Muscle layer of duodenum (tissue), 2 donors: ENCODE measurements at regions not wholly inside any gene's neighbourhood (a gene's known extent, or its start where the extent isn't known, plus 50 kb on each side); places are given as distances from the start of the nearest gene placed in this dataset.

Experiments used
- H3K27ac ChIP-seq: one replicate; pipeline ENCODE4 v1.7.0; 2013; ENCODE audit warnings: mild to moderate bottlenecking, low read length
- H3K27me3 ChIP-seq: one replicate; pipeline ENCODE4 v1.7.0; 2013; ENCODE audit warnings: low read depth, mild to moderate bottlenecking, control low read depth, low read length
- H3K36me3 ChIP-seq, 2 donors: one replicate each; pipeline ENCODE4 v1.7.0; 2013; ENCODE audit warnings: low read length in 2 of 2, control low read depth in 1 of 2, mild to moderate bottlenecking in 1 of 2; ENCODE audit not compliant: insufficient read depth in 2 of 2, control insufficient read depth in 1 of 2
- H3K4me1 ChIP-seq, 2 donors: one replicate each; pipeline ENCODE4 v1.7.0; 2013; ENCODE audit warnings: low read length in 2 of 2, mild to moderate bottlenecking in 2 of 2, control low read depth in 1 of 2, moderate library complexity in 1 of 2; ENCODE audit not compliant: insufficient read depth in 2 of 2, control insufficient read depth in 1 of 2
- H3K4me3 ChIP-seq, 2 donors: one replicate each; pipeline ENCODE4 v1.7.0; 2013; ENCODE audit warnings: low read length in 2 of 2, low read depth in 1 of 2, mild to moderate bottlenecking in 1 of 2
- H3K9me3 ChIP-seq, 2 donors: one replicate each; pipeline ENCODE4 v1.7.0; 2013; ENCODE audit warnings: low read length in 2 of 2, control low read depth in 1 of 2, mild to moderate bottlenecking in 1 of 2; ENCODE audit not compliant: control insufficient read depth in 1 of 2
- donor health status: healthy.

DNA sequence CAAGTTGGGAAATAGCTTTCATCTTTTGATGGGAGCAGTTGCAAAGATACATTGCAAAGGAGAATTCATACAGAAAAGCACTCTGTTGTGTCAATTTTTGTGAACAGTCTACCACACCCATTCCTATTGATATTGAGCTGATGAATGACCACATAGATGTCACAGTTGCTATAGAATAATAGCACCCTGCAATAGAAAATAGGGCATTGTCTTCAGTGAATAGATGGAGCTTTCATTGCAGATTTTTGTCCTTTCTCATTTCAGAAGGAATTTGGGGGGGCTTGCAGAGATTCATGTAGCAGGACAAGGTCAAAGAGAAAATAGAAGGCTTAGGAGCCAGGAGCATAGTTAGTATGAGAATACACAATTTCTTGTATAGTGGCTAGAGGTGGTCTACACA, 237.9 kb downstream of the TMEM38B start:
- Histone ChIP-seq H3K9me3 (peaks cover 0 to 3% of the 10 kb centered on the region in 2 donors), H3K36me3 (no peaks in the 10 kb centered on the region), H3K27me3 (no peaks in the 10 kb centered on the region), H3K4me3 (no peak overlapping the region), H3K27ac (no peak overlapping the region), H3K4me1 (no peaks in the 10 kb centered on the region)

DNA sequence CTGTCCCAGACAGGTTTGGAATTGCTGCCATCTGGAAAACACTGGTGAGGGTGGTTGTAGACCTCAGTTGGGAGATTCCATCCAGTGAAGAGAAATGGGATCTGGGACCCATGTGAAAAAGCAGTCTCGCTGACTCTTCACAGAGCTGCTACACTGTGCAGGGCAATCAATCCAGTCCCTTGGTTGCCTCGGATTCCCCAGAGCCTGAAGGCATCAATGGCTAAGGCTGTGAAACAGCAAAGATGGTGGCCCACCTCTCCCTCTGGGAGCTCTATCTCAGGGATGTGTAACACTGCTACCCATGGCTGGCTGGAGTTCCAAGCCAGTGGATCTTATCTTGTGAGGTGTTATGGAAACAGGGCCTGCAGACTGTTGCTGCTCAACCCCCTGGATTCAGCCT, 256.1 kb downstream of the TMEM38B start:
- Histone ChIP-seq H3K36me3 (no peaks in the 10 kb centered on the region), H3K27me3 (no peaks in the 10 kb centered on the region), H3K9me3 (peaks cover 3 to 7% of the 10 kb centered on the region in 2 donors), H3K4me1 (no peaks in the 10 kb centered on the region), H3K4me3 (no peak overlapping the region), H3K27ac (no peak overlapping the region)

DNA sequence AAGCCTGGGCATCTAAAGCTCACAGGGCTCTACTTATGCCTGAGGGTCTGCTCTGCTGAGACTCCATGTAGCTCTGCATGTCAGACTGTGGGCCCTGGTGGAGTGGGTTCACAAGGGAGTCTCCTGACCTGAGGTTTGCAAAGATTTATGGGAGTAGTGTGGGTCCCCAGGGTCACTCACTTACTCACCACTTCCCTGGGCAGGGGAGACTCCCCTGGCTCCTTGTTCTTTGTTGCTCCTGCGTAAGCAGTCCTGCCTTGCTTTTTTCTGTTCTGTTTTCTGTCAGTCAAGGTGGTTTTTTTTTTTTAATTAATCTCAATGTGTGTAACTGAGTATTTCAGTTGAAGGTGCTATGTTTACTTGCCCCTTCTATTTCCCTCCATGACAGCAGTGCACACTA, 256.6 kb downstream of the TMEM38B start:
- Histone ChIP-seq H3K36me3 (no peaks in the 10 kb centered on the region), H3K27me3 (no peaks in the 10 kb centered on the region), H3K4me3 (no peak overlapping the region), H3K27ac (no peak overlapping the region), H3K9me3 (peaks cover 3 to 7% of the 10 kb centered on the region in 2 donors), H3K4me1 (no peaks in the 10 kb centered on the region)

DNA sequence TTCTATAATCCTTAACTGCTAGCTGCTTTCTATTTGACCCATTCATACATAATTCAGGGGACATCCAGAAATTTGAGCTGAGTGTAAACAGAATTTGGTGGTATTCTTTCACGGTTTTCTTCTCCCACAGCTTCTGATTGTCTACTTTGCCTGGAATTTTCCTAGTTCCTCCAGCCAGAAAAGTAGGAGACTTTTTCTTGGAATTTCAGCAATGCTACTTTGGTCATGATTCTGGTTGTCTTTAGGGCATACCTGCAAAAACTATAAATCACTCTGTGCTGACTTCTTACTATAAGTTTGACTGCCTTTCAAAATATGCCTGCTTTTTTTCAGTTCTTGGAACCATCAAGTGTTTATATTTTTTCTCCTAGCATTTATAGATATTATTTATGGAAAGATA, 260.2 kb downstream of the TMEM38B start:
- Histone ChIP-seq H3K9me3 (peaks cover 3 to 6% of the 10 kb centered on the region in 2 donors), H3K36me3 (no peaks in the 10 kb centered on the region), H3K4me1 (no peaks in the 10 kb centered on the region), H3K27ac (no peak overlapping the region), H3K4me3 (no peak overlapping the region), H3K27me3 (no peaks in the 10 kb centered on the region)

DNA sequence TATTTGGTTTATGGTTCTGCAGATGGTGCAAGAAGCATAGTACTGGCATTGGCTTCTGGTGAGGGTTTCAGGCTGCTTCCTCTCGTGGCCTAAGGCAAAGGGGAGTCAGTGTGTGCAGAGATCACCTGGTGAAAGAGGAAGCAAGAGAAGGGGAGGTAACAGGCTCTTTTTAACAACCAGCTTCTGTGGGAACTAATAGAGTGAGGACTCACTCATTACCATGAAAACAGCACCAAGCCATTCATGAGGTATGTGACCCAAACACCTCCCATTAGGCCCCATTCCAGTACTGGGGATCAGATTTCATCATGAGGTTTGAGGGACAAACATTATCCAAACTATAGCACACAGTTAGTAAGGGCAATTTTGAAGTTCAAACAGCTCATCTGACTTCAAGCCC, 263.5 kb downstream of the TMEM38B start:
- no peak overlapping the region for H3K4me3 ChIP-seq
- H3K27me3 ChIP-seq: no peaks in the 10 kb centered on the region
- no peak overlapping the region for H3K27ac ChIP-seq
- H3K9me3 ChIP-seq: no peaks in the 10 kb centered on the region
- no peaks in the 10 kb centered on the region for H3K36me3 ChIP-seq
- H3K4me1 ChIP-seq: no peaks in the 10 kb centered on the region

DNA sequence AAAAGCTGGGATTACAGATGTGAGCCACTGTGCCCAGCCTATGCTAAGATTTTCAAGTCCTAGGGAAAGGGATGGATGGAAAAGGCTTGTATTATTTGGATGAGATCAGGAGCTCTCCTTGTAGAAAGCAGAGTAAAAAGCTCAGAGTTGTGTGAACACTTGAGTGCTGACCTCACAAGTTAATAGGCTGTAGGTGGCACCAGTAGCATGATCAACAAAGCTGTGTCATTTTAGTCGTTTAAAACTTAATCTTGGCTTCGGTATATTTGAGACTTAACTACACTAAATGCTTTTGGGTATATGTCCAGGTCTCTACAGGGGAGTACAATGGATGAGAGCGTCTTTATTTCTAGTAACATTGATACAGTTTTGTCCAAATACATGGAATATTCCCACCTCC, 264.2 kb downstream of the TMEM38B start:
- Histone ChIP-seq H3K4me3 (no peak overlapping the region), H3K27ac (no peak overlapping the region), H3K36me3 (no peaks in the 10 kb centered on the region), H3K9me3 (no peaks in the 10 kb centered on the region), H3K27me3 (no peaks in the 10 kb centered on the region), H3K4me1 (no peaks in the 10 kb centered on the region)

DNA sequence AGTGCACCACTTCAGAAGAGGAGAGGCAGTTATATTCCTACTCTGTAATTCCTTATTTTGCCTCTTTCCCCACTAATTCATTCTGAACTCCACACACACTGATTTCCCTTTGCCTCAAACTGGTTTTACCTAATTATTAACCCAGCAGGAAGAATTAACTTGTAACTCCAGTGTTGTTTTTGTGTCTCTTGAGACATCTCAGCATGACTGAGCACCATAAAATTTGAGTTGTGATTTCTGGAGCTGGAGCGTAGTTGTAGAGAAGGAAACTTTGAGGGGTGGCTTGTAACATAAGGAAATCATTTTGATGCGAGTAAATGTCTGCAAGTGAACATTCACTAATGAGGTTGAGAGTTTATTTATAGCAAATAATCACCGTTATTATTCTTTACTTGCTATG, 265.2 kb downstream of the TMEM38B start:
- Histone ChIP-seq H3K27ac (no peak overlapping the region), H3K27me3 (no peaks in the 10 kb centered on the region), H3K4me1 (no peaks in the 10 kb centered on the region), H3K36me3 (no peaks in the 10 kb centered on the region), H3K4me3 (no peak overlapping the region), H3K9me3 (no peaks in the 10 kb centered on the region)

DNA sequence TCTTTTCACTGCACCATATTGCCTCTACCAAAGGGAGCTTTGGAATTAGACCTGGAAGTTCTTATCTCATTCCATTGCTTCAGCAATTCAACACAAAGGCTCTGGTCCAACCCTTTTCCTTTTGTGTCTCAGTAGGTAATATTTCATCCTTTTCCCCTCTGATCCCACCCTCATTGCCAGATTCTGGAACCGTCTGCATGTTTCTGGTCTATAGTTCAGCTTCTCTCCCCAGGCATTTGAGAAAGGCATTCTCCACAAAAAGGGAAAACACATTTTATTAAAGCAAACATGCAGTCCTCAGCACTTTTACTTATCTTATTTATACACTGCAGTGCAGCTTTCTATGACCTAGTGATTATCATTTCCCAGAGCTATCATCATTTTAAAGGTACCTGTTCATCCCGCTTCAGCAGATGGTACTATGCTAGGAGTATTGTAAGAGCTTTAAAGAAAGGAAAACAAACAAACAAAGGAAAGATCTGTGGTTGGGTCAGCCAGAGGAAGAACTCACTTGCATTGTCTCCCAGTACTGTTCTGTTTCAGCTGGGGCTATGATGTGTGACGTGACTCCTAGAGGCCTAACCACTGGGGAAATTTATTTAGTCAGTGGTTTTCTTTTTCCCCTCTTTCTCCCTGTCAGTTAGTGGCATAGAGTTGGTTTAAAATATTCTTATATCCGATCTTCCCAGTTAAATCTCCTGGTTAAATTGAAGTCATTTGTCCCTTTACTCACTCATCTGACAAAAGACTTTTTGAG, 269.2 kb downstream of the TMEM38B start:
- Histone ChIP-seq H3K9me3 (no peaks in the 10 kb centered on the region), H3K27me3 (no peaks in the 10 kb centered on the region), H3K36me3 (no peaks in the 10 kb centered on the region), H3K4me1 (no peaks in the 10 kb centered on the region), H3K4me3 (no peak overlapping the region), H3K27ac (no peak overlapping the region)

DNA sequence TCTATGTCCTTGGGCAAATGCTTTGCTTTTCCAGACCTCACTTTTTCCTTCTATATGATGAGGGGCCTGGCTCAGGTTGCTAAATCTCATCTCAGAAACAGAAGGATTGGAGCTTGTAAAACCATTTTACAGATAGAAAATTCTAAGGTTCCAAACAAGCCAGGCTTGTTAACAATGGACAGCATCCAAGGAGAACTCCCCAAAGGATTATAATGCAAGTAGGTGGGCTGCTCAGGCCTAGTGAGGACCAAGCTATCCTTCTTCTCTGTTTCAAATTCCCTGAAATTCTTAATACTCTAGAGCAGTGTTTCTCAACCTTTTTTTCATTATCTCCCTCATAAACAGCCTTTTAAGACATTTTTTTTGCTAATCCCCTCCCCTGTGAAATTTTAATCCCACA, 269.8 kb downstream of the TMEM38B start:
- H3K27me3 ChIP-seq: no peaks in the 10 kb centered on the region
- no peak overlapping the region for H3K27ac ChIP-seq
- no peaks in the 10 kb centered on the region for H3K36me3 ChIP-seq
- no peaks in the 10 kb centered on the region for H3K4me1 ChIP-seq
- H3K4me3 ChIP-seq: no peak overlapping the region
- H3K9me3 ChIP-seq: no peaks in the 10 kb centered on the region

DNA sequence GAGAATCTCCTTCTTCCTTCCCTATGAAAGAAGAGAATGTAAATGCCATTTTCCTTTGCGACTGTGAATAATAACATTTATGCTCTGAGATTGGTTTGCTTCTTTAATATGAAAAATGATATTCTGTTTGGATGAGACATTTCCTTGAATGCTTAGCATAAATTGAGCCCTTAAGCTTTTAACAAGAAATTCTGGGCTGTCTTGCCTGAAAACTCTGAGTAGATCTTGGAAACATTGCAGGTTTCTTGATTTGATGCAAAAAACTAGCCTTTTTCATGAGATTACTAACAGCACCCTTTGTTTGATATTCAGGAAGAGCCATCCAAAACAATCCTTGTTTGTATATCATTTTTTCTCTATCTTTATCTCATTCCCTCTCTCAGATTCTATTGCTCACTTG, 272.5 kb downstream of the TMEM38B start:
- H3K27ac ChIP-seq: no peak overlapping the region
- H3K27me3 ChIP-seq: no peaks in the 10 kb centered on the region
- no peaks in the 10 kb centered on the region for H3K36me3 ChIP-seq

DNA sequence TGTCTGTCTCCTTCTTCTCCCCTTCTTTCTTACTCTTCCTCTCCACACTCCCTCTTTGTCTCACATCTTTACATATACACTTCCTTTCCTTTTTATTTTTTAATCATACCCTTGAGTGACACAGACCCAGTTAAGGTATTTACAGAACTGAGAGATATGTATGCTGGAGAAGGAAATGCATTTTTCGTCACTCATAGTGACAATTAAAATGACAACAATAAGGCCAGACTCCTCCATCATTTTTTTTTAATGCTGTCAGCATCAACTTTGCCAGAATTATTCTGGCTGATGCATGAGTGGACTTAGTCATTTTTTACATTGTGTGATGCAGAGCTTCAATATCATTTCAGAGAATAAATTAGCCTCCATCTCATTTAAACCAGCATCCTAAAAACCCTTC, 272.9 kb downstream of the TMEM38B start:
- Histone ChIP-seq H3K4me1 (peaks cover 0 to 2% of the 10 kb centered on the region in 2 donors), H3K36me3 (no peaks in the 10 kb centered on the region), H3K27ac (no peak overlapping the region), H3K9me3 (no peaks in the 10 kb centered on the region), H3K27me3 (no peaks in the 10 kb centered on the region), H3K4me3 (no peak overlapping the region)

More for the DNA sequence above, 272.5 kb downstream of the TMEM38B start:
- no peaks in the 10 kb centered on the region for H3K4me1 ChIP-seq
- H3K4me3 ChIP-seq: no peak overlapping the region
- no peaks in the 10 kb centered on the region for H3K9me3 ChIP-seq

DNA sequence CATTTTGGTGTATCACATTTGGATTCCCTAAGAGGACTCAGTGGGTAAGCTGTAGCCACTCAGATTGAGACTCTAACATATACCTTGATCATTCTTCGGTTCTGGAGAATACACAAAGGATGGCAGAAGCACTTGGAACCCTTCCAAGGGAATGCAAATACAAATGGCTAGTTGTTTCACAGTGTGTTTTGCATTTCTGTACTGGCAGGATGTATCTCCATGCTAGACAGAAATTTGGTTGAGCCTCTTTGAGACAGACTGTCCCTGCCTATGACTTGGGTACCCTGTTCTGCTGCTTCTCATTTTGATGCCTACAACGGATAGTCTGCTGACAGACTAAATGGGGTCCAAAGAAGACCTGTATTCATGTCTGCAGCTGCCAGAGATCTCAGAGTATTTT, 273.5 kb downstream of the TMEM38B start:
- H3K9me3 ChIP-seq: no peaks in the 10 kb centered on the region
- no peak overlapping the region for H3K27ac ChIP-seq
- no peaks in the 10 kb centered on the region for H3K27me3 ChIP-seq
- H3K4me3 ChIP-seq: no peak overlapping the region
- H3K36me3 ChIP-seq: no peaks in the 10 kb centered on the region
- H3K4me1 ChIP-seq: peaks cover 0 to 6% of the 10 kb centered on the region in 2 donors
